SJCRH30 (cell line): ENCODE measurements at regions not wholly inside any gene's neighbourhood (a gene's known extent, or its start where the extent isn't known, plus 50 kb on each side); places are given as distances from the start of the nearest gene placed in this dataset.
"Not testable (repeated sequence)": the region's sequence is repeated elsewhere in the genome, so short reads cannot be mapped to it uniquely, and the experiment has no call there.

Experiments used
- DNase-seq, 2 experiments: peaks; one replicate each; pipeline ENCODE4 v3.0.0-alpha.2; 2015 to 2020
- H3K27ac ChIP-seq: fragments of 250-450 bp; sonication (Bioruptor Pico); 2 replicates; pipeline ENCODE4 v1.5.1; 2020; ENCODE audit warnings: mild to moderate bottlenecking, moderate library complexity
- H3K27me3 ChIP-seq: fragments of 250-450 bp; sonication (Bioruptor Pico); 2 replicates; pipeline ENCODE4 v1.5.1; 2020; ENCODE audit warnings: mild to moderate bottlenecking, moderate library complexity
- H3K36me3 ChIP-seq: fragments of 250-450 bp; sonication (Bioruptor Pico); 2 replicates; pipeline ENCODE4 v1.5.1; 2020; ENCODE audit warnings: mild to moderate bottlenecking, moderate library complexity
- H3K4me1 ChIP-seq: fragments of 250-450 bp; sonication (Bioruptor Pico); 2 replicates; pipeline ENCODE4 v1.5.1; 2020; ENCODE audit warnings: mild to moderate bottlenecking, moderate library complexity
- H3K4me3 ChIP-seq: fragments of 250-450 bp; sonication (Bioruptor Pico); 2 replicates; pipeline ENCODE4 v1.5.1; 2020; ENCODE audit warnings: mild to moderate bottlenecking, moderate library complexity
- H3K9me3 ChIP-seq: fragments of 250-450 bp; sonication (Bioruptor Pico); replicated peaks from 2 replicates; pipeline ENCODE4 v1.5.1; 2020; ENCODE audit warnings: mild to moderate bottlenecking, moderate library complexity

DNA sequence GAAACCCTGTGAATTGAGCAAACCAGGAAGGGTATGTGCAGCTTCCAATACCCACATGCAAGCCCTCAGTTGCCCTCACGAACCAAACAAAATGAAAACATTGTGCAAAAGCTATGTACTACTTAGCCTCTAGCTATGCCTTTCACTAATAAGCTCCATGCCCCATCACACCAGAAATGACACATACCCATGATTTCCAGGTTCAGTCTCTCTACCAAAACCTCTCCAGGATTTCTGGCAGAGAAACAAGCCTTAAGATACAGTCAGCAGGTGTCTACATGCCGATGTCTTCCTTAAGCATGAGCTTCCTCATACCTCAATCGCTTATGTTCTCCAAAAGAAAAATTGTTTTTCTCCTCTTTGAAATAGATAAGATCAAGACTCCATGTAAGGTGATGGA, 527.8 kb upstream of the AUTS2 start:
- H3K27me3 ChIP-seq, result no peaks in the 10 kb centered on the region
- no peak overlapping the region for H3K27ac ChIP-seq
- no peak for DNase-seq
- H3K4me3 ChIP-seq, result no peak overlapping the region
- no peaks in the 10 kb centered on the region for H3K36me3 ChIP-seq
- no peaks in the 10 kb centered on the region; the same call in 1 of the 2 replicates for H3K9me3 ChIP-seq
- no peaks in the 10 kb centered on the region for H3K4me1 ChIP-seq

DNA sequence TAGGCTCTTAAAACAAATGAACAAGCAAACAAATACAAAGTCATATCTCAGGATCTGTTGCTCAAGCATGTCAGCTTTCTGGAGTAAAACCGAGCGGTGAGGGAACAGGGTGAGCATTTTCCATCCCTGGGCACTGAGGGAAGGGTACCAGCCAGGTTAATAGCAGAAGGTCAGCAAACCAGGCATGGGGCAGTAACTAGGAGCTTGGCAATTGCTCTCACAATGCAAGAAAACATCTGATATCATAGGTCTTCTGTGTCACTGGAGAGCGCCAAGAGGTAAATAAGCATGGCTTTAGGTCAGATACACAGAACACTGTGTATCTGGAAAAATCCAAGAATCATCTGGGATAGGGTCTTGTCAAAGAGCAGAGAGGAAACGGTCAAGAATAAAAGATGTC, 521.7 kb upstream of the AUTS2 start:
- H3K4me1 ChIP-seq, result no peaks in the 10 kb centered on the region
- no peaks in the 10 kb centered on the region for H3K36me3 ChIP-seq
- H3K9me3 ChIP-seq, result no peaks in the 10 kb centered on the region
- no peaks in the 10 kb centered on the region for H3K27me3 ChIP-seq
- H3K4me3 ChIP-seq, result no peak overlapping the region
- no peak for DNase-seq
- H3K27ac ChIP-seq, result no peak overlapping the region

DNA sequence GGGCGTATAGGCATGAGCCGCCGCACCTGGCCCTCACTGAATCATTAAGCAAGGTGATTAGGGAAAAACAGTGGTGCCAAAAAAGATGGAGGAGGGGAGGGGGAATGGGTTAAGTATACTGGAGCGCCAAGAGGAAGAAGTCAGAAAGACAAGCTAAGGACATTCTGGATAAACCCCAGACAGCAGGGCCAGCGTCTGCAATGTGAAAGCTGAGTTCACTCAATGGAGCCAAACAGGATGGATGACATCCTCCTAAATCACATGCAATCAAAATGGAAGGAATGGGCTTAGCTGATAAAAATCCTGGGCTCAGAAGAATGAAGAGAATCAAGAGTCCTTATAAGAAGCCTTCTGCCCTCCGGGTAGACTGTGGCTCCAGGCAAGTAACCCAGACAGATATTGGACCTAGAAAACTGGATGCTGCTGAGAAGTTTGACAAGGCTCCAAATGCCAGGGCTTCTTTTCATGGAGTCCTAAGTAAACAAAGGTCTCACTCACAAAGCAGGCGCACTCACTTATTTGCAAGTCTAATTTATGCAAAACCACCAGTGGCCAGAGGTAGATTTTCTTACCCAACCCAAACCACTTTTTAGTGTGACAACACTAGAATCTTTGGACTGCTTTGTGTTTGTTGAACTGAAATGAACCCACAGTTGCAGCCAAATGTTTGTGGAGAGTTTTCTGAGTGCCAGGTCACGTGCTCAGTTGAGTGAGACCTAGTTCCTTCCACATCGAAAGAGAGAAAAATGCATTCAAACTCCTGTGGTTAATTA, 519.1 kb upstream of the AUTS2 start:
- DNase-seq, result no peak
- H3K4me3 ChIP-seq, result no peak overlapping the region
- H3K27ac ChIP-seq, result no peak overlapping the region
- no peaks in the 10 kb centered on the region for H3K4me1 ChIP-seq
- no peaks in the 10 kb centered on the region for H3K9me3 ChIP-seq
- no peaks in the 10 kb centered on the region for H3K27me3 ChIP-seq
- no peaks in the 10 kb centered on the region for H3K36me3 ChIP-seq

DNA sequence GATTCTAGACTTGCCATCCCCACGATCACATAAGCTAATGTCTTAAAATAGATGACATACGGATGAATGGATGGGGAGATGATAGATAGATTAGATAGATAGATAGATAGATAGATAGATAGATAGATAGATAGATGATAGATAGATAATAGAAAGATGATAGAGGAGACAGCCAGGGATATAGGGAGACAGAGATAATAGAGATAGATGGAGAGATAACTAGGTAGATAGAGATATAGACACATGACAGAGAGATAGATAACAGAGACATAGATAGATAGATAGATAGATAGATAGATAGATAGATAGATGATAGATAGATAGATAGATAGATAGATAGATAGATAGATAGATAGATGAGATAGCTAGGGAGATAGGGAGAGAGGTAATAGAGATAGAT, 511.0 kb upstream of the AUTS2 start:
- H3K27ac ChIP-seq, H3K27me3 ChIP-seq, H3K4me1 ChIP-seq, H3K36me3 ChIP-seq, H3K4me3 ChIP-seq, DNase-seq, H3K9me3 ChIP-seq: not testable (repeated sequence)

DNA sequence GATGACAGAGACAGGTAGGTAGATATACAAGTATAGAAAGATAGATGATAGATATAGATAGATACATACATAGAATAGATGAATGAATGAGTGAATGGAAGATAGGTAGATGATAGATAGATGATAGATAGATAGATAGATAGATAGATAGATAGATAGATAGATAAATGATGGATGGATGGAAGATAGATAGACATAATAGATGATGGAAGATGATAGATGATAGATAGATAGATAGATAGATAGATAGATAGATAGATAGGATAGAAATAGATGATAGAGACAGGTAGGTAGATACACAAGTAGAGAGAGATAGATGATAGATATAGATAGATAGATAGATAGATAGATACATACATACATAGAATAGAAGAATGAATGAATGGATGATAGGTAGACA, 510.1 kb upstream of the AUTS2 start:
- Histone ChIP-seq H3K27me3 (no peaks in the 10 kb centered on the region), H3K27ac (no peak overlapping the region), H3K4me3 (no peak overlapping the region), H3K9me3 (no peaks in the 10 kb centered on the region), H3K36me3 (no peaks in the 10 kb centered on the region), H3K4me1 (no peaks in the 10 kb centered on the region)
- DNase-seq, result no peak

DNA sequence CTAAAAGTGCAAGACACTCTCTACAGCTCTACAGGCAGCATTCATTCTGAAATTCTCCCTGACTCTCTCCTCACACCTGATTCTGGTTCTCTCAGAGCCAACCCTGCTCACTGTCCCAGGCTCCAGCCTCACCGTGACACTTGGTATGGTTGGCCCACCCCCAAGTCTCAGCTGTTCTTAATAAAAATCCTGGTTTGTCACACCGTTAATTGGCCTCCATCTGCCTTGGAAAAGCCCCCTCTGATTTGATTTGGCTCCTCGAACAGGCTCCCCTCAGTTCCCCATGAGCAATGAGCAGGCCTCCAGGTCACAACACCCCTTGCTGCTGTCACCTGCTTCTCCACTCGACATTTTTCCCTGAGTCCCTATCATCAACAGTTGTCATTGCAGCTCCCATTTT, 507.3 kb upstream of the AUTS2 start:
- DNase-seq, result no peak
- Histone ChIP-seq H3K4me3 (no peak overlapping the region), H3K36me3 (no peaks in the 10 kb centered on the region), H3K9me3 (peaks cover 8% of the 10 kb centered on the region; the same call in 1 of the 2 replicates), H3K4me1 (no peaks in the 10 kb centered on the region), H3K27me3 (no peaks in the 10 kb centered on the region), H3K27ac (no peak overlapping the region)

DNA sequence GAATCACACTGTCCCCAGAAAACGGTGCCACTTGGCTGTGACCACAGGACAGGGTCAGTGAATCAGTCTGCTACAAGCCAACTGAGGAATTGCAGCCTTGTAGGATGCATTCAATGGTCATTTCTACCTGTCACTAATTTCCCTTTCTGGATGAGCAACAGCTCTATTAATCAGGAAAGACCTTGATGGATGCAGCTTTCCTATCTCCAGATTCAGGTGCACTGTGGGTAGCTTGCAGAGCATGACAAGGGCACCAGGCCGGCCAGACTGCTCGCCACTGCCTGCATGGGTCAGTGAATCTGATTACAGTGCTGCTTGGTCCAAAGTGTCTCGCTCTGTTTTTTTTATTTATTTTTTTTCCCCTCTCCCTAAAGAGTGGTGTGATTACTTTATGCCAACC, 506.8 kb upstream of the AUTS2 start:
- no peak for DNase-seq
- Histone ChIP-seq H3K36me3 (no peaks in the 10 kb centered on the region), H3K4me3 (no peak overlapping the region), H3K9me3 (peaks cover 8% of the 10 kb centered on the region; the same call in 1 of the 2 replicates), H3K27ac (no peak overlapping the region), H3K4me1 (no peaks in the 10 kb centered on the region), H3K27me3 (no peaks in the 10 kb centered on the region)

DNA sequence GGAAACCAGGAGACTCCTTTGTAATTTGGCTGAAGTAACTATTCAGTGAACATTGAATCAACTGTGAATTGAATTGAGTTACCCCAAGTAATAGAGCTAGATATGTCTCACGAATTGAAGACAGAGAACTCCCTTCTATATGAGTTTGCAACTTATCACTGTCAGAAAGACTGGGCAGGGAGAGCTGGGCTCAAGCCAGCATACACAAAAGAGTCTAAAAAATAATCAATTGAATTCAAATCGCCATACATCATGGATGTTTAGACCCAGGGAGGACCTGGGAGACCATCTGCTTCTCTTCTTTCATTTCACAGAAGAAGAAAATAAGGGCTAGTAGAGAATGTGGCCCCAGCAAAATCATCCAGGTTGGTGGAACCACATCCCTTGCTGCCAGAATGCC, 503.1 kb upstream of the AUTS2 start:
- Histone ChIP-seq H3K4me1 (no peaks in the 10 kb centered on the region), H3K27me3 (no peaks in the 10 kb centered on the region), H3K9me3 (peaks cover 8% of the 10 kb centered on the region; the same call in 1 of the 2 replicates), H3K27ac (no peak overlapping the region), H3K4me3 (no peak overlapping the region), H3K36me3 (no peaks in the 10 kb centered on the region)
- DNase-seq, result no peak

DNA sequence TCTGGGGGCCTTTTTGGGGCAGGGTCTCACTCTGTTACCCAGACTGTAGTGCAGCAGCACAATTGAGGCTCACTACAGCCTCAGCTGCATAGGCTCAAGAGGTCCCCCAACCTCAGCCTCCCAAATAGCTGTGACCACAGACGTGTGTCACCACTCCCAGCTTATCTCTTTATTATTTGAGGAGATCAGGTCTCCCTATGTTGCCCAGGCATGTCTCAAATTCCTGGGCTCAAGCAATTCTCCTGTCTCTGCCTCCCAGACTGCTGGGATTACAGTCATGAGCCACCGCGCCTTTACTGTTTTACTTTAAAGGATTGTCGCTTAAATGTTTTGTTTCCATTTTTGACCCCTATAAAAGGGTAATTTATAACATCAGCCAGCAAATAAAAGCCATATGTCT, 502.6 kb upstream of the AUTS2 start:
- no peak overlapping the region for H3K4me3 ChIP-seq
- no peak for DNase-seq
- H3K9me3 ChIP-seq, result peaks cover 8% of the 10 kb centered on the region; the same call in 1 of the 2 replicates
- H3K27ac ChIP-seq, result no peak overlapping the region
- H3K4me1 ChIP-seq, result no peaks in the 10 kb centered on the region
- H3K27me3 ChIP-seq, result no peaks in the 10 kb centered on the region
- no peaks in the 10 kb centered on the region for H3K36me3 ChIP-seq

DNA sequence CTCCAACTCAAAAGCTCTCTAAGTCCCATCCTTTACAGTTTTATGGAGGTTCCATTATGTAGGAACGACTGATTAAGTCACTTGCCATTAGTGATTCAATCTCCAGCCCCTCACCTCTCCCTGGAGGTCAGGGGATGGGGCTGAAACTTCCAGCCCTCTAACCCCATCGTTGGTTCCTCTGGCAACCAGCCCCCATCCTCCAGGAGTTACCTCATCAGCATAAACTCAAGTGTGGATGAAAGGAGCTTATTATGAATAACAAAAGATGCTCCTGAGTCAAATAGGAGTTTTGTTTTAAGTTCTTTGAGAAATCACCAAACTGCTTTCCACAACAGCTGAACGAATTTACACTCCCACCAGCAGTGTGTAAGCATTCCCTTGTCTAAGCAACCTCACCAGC, 494.3 kb upstream of the AUTS2 start:
- no peaks in the 10 kb centered on the region for H3K36me3 ChIP-seq
- no peak overlapping the region for H3K4me3 ChIP-seq
- no peak for DNase-seq
- H3K27me3 ChIP-seq, result peaks cover 12% of the 10 kb centered on the region
- H3K4me1 ChIP-seq, result no peaks in the 10 kb centered on the region
- H3K9me3 ChIP-seq, result no peaks in the 10 kb centered on the region
- no peak overlapping the region for H3K27ac ChIP-seq

DNA sequence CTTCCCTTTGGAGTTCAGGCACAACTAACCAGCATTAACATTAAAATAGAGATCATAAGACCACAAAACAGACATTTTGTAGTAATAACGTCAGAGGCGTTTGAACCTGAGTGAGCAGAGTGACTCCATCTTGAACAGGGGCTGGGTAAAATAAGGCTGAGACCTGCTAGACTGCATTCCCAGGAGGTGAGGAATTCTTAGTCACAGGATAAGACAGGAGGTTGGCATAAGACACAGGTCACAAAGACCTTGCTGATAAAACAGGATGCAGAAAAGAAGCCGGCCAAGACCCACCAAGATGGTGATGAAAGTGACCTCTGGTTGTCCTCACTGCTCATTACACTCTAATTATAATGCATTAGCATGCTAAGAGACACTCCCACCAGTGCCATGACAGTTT, 493.2 kb upstream of the AUTS2 start:
- no peaks in the 10 kb centered on the region for H3K9me3 ChIP-seq
- no peak overlapping the region for H3K27ac ChIP-seq
- no peaks in the 10 kb centered on the region for H3K4me1 ChIP-seq

DNA sequence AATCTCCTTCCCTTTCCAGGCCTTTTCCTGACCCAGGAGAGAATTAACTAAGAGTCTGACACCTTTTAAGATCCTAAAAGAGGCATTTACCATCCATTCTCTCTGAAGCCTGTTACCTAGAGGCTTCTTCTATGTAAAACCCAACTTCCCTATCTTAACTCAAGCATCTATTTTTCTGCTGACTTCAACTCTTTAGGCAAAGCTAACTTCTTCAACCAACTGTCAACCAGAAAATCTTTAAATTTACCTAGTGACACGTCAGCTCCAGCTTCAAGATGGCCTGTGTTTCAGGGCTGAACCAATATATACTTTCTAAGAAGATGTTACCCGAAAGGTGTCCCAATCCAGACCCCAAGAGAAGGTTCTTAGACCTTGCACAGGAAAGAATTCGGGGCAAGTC, 492.3 kb upstream of the AUTS2 start:
- no peaks in the 10 kb centered on the region for H3K36me3 ChIP-seq
- H3K9me3 ChIP-seq, result no peaks in the 10 kb centered on the region
- H3K27me3 ChIP-seq, result peaks cover 12% of the 10 kb centered on the region
- no peaks in the 10 kb centered on the region for H3K4me1 ChIP-seq
- no peak overlapping the region for H3K4me3 ChIP-seq
- no peak overlapping the region for H3K27ac ChIP-seq
- no peak for DNase-seq

More for the DNA sequence above, 493.2 kb upstream of the AUTS2 start:
- DNase-seq, result no peak
- H3K27me3 ChIP-seq, result peaks cover 12% of the 10 kb centered on the region
- no peaks in the 10 kb centered on the region for H3K36me3 ChIP-seq
- no peak overlapping the region for H3K4me3 ChIP-seq

DNA sequence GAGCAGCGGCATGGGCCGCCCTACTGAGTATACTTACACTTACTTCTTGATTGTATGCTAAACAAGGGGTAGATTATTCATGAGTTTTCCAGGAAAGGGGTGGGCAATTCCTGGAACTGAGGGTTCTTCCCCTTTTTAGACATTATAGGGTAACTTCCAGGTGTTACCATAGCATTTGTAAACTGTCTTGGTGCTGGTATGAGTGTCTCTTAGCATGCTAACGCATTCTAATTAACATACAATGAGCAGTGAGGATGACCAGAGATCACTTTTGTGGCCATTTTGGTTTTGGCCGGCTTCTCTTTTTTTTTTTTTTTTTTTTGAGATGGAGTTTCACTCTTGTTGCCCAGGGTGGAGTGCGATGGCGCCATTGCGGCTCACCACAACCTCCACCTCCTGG, 491.8 kb upstream of the AUTS2 start:
- H3K9me3 ChIP-seq, H3K4me3 ChIP-seq, H3K27ac ChIP-seq, DNase-seq, H3K4me1 ChIP-seq, H3K36me3 ChIP-seq: not testable (repeated sequence)
- peaks cover 12% of the 10 kb centered on the region for H3K27me3 ChIP-seq

DNA sequence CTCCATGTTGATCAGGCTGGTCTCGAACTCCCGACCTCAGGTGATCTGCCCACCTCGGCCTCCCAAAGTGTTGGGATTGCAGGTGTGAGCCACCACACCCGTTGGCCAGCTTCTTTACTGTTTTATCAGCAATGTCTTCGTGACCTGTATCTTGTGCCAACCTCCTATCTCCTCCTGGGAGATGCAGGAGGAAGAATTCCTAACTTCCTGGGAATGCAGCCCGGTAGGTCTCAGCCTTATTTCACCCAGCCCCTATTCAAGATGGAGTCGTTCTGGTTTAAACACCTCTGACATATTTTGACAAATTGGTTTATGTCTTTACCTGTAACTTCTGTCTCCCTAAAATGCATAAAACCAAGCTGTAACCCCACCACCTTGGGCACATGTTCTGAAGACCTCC, 491.3 kb upstream of the AUTS2 start:
- not testable (repeated sequence) for H3K4me3 ChIP-seq, H3K4me1 ChIP-seq, H3K36me3 ChIP-seq, DNase-seq, H3K9me3 ChIP-seq, H3K27ac ChIP-seq
- peaks cover 12% of the 10 kb centered on the region for H3K27me3 ChIP-seq

DNA sequence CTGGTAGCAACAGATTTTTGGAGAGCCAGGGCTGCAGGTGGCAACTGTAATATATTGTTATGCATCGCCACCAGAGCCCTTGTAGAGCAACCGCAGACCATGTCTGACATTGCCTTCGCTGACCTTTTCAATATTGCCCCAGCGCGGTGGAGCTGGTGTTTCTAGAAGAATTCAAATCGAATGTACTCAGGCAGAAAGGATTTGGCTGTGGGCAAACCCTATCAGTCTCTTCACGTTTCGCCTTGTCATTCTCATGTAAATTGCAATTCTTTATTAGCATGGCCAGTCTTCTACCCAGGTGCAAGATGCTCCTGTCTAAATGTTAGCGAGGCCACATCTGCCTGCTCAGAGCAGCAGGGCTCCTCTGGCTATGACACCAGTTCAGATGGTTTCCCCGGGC, 490.2 kb upstream of the AUTS2 start:
- no peak for DNase-seq
- Histone ChIP-seq H3K27ac (no peak overlapping the region), H3K36me3 (no peaks in the 10 kb centered on the region), H3K27me3 (peaks cover 12% of the 10 kb centered on the region), H3K4me3 (no peak overlapping the region), H3K4me1 (no peaks in the 10 kb centered on the region), H3K9me3 (no peaks in the 10 kb centered on the region)

DNA sequence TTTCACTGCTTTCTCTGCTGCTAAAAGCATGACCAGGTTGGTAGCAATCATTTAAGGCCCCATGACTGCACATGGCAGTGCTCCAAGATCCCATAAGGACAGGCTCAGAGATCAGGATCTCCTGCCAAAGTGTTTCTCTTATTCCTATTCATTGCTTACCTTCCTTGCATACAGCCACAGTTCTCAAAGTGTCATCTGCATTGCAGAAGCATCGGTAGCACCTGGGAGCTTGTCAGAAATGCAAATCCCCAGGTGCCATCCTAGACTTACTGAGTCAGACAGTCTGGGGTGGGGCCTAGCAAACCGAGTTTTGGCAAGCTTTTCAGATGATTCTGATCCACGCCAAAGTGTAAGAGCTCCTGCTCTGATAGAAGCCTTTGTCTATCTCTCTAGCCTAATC, 489.0 kb upstream of the AUTS2 start:
- H3K27ac ChIP-seq, result no peak overlapping the region
- no peaks in the 10 kb centered on the region for H3K9me3 ChIP-seq
- DNase-seq, result no peak
- peaks cover 11% of the 10 kb centered on the region for H3K27me3 ChIP-seq
- H3K4me3 ChIP-seq, result no peak overlapping the region
- H3K36me3 ChIP-seq, result no peaks in the 10 kb centered on the region
- H3K4me1 ChIP-seq, result no peaks in the 10 kb centered on the region
